GM19035 (cell line): ENCODE measurements at regions not wholly inside any gene's neighbourhood (a gene's known extent, or its start where the extent isn't known, plus 50 kb on each side); places are given as distances from the start of the nearest gene placed in this dataset.
"Not testable (repeated sequence)": the region's sequence is repeated elsewhere in the genome, so short reads cannot be mapped to it uniquely, and the experiment has no call there.

ENCODE experiments used
- ATAC-seq: cut with Tn5 transposase; IDR thresholded peaks from one replicate; pipeline ENCODE4 v1.9.1; 2021; ENCODE audit not compliant: unreplicated experiment

- no peak for ATAC-seq
These were observed 525.3 kb upstream of the ADGRL4 start for GRCh38 chr1:79531790-79532189.

DNA sequence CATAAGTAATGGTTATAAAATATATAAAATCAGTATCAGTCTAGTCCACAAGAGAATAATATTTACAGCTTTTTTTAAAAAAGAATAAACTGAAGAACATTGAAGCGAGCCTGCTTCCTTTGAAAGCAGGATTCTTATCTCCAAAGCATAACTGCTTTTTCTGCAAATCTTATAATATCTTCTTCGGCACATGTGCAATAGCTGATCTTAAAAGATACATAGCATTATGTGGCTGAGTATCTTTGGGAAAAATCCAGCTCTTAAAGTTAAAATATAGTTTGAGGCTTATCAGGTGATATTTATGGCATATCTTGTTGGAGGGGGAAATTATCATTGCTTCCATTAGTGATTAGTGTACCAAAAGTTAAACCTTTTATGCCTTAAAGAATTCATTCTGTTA is 523.9 kb upstream of the ADGRL4 start:
- ATAC-seq, result no peak

DNA sequence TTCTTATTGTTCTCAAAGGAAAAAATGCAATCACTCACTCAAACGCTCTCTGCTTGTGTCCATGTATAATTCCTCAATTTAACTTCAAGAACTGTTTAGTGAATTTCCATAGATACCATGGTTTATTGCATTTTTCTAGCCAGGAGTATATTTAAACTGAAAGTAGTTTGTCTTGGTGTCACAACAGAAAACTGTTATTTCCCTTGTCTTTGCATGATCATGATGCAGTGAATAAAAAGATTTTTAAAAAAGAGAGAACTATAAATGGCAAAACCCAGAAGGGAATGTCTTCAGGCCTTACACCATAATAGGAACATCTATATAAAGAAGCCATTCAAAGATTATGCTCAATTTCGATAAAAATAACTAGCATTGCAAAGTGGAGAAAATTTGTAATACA is 523.5 kb upstream of the ADGRL4 start:
- no peak for ATAC-seq

DNA sequence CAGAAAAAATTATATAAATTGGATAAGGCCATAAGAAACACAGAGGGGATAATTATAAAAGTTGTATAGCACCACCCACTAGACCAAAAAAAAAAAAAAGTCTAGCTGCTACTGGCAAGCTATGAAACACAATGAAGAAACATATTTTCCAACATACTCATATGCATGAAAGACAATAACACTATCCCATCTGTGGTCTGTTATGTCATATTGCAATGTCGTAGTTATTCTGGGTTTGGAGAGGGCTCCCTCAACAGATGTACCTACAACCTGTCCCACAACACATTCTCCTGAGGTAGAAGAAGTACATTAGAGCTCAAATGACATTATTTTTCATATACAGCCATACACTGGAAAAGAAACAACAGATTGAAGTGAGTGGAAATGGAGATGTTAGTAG is 517.6 kb upstream of the ADGRL4 start:
- ATAC-seq, result no peak

DNA sequence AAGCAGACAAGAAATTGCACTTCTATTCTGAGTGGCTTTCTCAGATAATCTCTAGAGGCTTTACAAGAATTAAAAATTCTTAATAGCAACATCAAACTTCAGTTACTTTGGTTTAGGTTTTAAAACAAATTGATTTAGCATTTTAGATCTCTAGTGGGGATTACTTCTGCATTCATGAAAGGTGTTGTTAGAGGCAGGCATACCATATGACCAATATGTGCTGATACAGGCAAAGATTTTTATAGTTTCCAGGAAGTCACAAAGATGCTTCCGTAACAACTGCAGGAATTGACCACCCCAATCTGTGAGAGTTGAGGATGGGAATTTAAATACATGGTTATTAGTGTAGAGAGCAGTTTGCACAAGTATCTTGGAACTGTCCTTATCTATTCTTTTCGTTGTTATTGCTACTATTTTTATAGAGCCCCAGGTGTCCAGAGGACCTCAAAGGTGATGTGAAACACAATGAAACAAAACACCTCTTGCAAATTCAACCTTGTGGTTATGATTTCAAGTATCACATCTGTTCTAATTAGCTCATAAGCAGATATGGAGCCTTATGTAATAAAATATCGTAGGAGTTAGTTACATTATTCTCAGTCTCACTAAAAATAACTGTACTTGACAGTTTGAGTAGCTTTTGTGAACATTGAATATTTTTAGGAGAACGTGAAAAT is 512.7 kb upstream of the ADGRL4 start:
- ATAC-seq, result no peak

DNA sequence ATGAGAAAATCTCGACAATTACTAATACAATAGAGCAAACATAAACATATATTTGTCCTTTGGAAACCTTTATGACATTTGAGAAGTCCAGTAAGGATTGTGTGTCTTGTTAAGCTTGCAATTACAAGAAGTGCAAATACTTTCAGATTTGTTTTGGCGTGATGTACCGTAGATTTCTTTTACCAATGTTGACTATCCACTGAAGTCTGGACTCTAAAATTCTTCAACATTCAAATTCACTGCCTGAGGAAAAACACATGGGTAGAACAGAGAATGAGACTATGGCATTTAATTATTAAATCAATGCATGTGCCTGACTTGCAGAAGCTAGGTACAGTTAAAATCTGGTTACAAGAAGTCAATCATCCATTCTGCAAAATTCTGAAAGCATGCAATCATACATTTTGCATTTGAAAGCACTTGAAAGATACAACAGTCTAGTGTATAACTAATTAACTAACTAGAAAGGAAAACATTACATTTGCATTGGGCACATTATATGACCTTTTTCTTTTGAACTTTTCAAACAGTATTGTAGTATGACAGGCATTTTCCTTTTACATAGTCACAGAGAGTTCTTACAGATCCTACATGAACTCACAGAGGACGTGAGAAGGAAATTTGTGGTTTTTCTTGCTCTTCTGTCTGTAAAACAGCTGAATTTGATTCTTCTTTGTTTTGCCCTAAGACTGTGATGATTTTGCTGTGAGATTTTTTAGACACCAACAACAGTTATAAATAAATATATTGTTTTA is 511.1 kb upstream of the ADGRL4 start:
- no peak for ATAC-seq

GRCh38 chr1:79507770-79508169 is 501.2 kb upstream of the ADGRL4 start:
- no peak for ATAC-seq

GRCh38 chr1:79501153-79501552 is 494.6 kb upstream of the ADGRL4 start:
- no peak for ATAC-seq

- ATAC-seq, result no peak
These were observed 493.0 kb upstream of the ADGRL4 start for GRCh38 chr1:79499541-79499940.

DNA sequence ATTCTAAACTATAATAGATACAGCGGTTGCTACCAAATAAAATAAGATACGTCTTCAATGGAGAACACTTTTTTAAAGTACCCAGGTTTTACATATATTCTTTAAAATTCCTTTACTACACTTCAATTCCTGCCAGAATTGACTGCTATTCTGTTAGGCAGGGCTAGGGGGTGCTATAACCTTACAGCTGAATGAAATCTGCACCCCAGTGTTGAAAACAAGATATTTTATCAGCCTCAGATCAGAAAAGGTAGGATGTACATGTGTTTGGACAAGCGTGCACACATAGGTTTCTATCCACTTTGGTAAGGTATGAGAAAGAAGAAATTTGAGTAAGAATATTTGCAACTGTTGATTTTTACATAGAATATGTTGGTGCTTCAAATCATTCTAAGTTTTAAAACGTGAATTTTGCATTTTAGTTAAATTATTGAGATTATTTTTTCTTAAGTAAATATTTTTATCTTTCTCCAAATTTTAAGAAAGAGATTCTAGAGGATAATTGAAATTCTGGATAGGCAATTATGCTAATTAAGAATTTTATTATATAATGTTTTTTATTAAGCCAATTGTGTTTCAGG is 490.8 kb upstream of the ADGRL4 start:
- peak; percentile 82 for ATAC-seq

GRCh38 chr1:79496129-79496528 is 489.6 kb upstream of the ADGRL4 start:
- no peak for ATAC-seq

DNA sequence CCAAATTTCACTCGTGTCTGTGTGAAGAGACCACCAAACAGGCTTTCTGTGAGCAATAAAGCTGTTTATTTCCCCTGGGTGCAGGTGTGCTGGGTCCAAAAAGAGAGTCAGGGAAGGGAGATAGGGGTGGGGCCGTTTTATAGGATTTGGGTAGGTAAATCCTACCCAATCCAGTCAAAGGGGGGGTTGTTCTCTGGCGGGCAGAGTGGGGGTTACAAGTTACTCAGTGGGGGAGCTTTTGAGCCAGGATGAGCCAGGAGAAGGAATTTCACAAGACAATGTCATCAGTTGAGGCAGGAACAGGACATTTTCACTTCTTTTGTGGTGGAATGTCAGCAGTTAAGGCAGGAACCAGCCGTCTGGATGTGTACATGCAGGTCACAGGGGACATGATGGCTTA is 487.2 kb upstream of the ADGRL4 start:
- not testable (repeated sequence) for ATAC-seq

DNA sequence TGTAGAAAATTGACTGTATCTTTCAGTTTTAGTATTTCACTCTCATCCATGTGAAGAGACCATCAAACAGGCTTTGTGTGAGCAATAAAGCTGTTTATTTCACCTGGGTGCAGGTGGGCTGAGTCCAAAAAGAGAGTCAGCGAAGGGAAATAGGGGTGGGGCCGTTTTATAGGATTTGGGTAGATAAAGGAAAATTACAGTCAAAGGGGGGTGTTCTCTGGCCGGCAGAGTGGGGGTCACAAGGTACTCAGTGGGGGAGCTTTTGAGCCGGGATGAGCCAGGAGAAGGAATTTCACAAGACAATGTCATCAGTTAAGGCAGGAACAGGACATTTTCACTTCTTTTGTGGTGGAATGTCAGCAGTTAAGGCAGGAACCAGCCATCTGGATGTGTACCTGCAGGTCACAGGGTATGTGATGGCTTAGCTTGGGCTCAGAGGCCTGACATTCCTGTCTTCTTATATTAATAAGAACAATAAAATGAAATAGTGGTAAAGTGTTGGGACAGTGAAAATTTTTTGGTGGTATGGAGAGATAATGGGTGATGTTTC is 482.1 kb upstream of the ADGRL4 start:
- not testable (repeated sequence) for ATAC-seq

- no peak for ATAC-seq
These were observed 472.3 kb upstream of the ADGRL4 start for GRCh38 chr1:79478728-79479373.

DNA sequence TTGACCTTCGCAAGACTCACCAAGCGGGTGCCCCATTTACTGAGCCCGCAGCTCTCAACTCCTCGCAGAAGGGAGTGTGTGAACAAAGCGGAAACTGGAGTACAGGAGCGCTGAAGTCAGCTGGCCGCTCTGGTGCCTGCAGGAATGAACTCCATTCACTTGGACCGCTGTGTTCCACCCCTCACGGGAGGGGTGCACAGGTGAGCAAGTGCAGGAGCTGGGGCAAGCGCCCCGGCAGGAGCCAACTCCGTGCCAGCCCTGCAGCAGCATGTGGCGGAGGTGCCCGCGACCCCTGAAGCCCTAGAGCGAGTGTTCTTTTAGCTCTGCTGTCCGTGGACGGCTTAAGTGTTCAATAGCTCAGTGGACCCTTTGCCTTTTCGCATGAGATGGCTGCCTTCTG is 471.6 kb upstream of the ADGRL4 start:
- no peak for ATAC-seq

DNA sequence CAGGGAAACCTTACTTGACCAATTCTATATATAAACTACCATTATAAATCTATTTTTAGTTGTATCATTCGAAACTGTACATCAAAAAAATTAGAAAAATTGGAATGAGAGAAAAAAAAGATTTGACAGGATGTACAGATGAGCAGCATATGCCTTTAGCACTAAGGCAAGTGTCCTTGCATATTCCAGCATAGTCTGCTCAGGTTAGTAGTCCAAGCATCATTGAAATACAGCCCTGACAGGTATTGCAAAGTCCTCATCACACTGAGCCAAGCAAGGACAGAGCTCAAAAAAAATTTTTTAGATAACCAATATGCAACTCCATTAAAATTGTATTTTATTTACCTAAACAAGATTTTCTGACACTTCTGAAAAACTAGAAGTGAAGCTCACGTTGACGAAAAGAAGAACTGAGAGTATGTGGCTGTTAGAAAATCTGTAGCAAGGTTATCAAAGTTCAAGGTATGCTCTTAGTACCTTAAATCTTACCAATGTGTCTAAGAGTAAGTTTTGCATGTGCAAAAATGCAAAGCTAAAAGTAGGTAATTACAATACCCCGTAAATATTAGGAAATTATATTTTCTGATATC is 465.6 kb upstream of the ADGRL4 start:
- ATAC-seq, result peak; percentile 82

- ATAC-seq, result no peak
These were observed 462.6 kb upstream of the ADGRL4 start for GRCh38 chr1:79469139-79469538.

DNA sequence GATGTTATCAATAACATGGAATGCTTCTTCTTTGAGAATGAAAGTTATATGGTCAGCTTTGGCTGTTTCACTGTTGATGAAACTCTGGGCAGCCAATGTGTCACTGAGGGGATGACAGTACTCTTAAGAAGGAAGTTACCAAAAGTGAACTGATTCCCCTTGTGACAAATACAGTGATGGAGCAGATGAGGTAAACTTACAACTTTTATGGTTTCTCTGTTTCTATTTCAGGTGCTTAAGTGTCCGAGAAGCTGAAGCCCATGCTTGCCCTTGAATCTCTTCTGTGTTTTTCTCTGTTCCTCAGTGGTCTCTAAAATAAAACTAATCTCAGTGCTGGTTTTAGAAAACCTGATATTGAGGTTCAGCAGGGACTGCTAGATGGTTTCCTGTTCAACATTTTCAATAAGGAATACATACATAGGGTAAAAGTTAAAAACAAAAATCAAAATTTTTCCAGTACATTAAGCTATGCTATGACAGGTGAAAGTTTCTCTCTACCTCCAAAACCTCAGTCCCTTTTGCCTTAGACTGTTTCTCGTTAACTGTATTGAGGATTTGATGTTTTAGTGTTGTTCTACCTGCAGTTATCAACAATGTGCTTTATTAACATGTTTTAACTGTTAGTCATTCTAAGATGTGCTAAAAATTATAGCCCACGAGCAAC is 454.4 kb upstream of the ADGRL4 start:
- peak; percentile 99 for ATAC-seq

GRCh38 chr1:79457562-79458224 is 451.2 kb upstream of the ADGRL4 start:
- no peak for ATAC-seq

- no peak for ATAC-seq
These were observed 441.9 kb upstream of the ADGRL4 start for GRCh38 chr1:79448426-79448825.
